BE2C (cell line): ENCODE measurements at regions not wholly inside any gene's neighbourhood (a gene's known extent, or its start where the extent isn't known, plus 50 kb on each side); places are given as distances from the start of the nearest gene placed in this dataset.

Experiments
- DNase-seq: peaks from one replicate; pipeline ENCODE4 v3.0.0-alpha.2; 2020
- H3K27me3 ChIP-seq: fragments of 250-450 bp; sonication (Bioruptor Pico); 2 replicates; pipeline ENCODE4 v1.5.1; 2020; ENCODE audit warnings: mild to moderate bottlenecking
- H3K36me3 ChIP-seq: fragments of 250-450 bp; sonication (Bioruptor Pico); 2 replicates; pipeline ENCODE4 v1.5.1; 2020; ENCODE audit warnings: mild to moderate bottlenecking
- H3K4me1 ChIP-seq: fragments of 250-450 bp; sonication (Bioruptor Pico); 2 replicates; pipeline ENCODE4 v1.5.1; 2020
- H3K4me3 ChIP-seq: 2 replicates; pipeline ENCODE4 v1.5.1; 2011; ENCODE audit warnings: low read depth, low read length
- H3K9me3 ChIP-seq: fragments of 250-450 bp; sonication (Bioruptor Pico); 2 replicates; pipeline ENCODE4 v1.5.1; 2020
- CTCF ChIP-seq: IDR thresholded peaks from 2 replicates; pipeline ENCODE4 v1.5.1; 2012; ENCODE audit warnings: mild to moderate bottlenecking, low read depth, low read length

DNA sequence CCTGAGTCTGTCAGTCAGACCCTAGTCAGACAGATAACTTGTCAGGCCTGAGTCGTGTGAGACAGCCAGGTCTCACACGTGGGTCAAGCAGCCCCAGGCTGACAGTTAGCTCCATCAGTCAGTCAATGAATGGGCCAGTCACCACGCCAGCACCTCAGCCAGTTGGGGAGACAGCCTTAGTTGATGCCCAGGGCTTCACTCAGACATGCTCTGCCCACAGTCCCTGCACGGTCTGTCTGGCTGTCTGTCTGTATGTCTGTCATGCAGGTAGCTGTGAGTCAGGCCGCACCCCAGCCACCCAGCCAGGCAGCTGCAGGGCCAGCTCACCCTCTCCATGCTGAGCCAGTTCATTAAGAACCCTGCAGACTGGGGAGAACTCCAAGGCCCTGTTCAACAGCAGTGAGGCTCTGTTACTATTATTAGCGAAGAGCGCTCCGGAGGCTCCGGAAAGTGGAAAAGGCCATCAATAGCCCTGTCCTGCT lies 141.1 kb upstream of the PCBD1 start:
- no peaks in the 10 kb centered on the region for H3K27me3 ChIP-seq

GRCh38 chr10:71029907-71030306 lies 141.5 kb upstream of the PCBD1 start:
- no peak for TF ChIP-seq CTCF
- Histone ChIP-seq H3K4me3 (no peak overlapping the region), H3K27me3 (no peaks in the 10 kb centered on the region), H3K9me3 (no peaks in the 10 kb centered on the region), H3K36me3 (no peaks in the 10 kb centered on the region), H3K4me1 (no peaks in the 10 kb centered on the region)
- no peak for DNase-seq

More for the DNA sequence above, 141.1 kb upstream of the PCBD1 start:
- no peak for TF ChIP-seq CTCF
- H3K4me1 ChIP-seq, result no peaks in the 10 kb centered on the region
- no peaks in the 10 kb centered on the region for H3K9me3 ChIP-seq
- no peaks in the 10 kb centered on the region for H3K36me3 ChIP-seq
- no peak overlapping the region for H3K4me3 ChIP-seq
- no peak for DNase-seq

DNA sequence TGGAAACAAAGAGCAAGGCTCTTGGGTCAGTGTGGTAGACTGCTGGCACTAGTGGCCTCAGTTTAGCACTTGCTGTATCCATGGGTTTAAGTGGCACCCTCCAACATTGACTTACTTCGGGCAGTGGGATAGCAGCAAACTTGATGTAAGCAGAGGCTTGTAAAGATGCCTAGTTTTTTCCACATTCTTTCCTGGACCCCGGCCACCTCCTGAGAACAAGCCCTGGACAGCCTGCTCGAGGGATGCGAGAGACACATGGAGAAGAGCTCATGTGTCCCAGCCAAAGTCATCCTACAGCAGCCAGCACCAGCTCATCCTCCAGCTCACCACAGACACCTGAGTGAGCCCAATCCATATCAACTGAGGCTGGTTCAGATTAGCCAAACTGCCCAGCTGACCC lies 142.7 kb upstream of the PCBD1 start:
- DNase-seq, result no peak

DNA sequence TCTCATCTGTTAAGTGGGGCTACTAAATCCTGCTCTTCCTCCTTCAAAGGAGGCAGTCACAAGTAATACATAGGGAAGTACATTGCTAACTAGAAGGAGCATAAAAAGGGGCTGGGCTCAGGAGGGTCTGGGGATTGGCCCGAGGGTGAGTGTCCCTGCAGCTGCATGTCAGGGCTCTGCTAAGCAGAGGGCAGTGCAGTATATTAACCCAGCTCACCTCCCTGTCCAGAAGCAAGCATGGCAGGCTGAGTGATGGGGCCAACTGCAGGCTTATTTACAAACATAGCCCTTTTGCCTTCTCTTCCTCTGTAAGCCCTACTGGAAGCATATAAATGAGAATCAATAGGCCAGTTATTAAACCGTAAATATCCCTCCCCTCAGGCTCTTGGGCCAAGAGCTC lies 143.2 kb upstream of the PCBD1 start:
- Histone ChIP-seq H3K4me3 (no peak overlapping the region), H3K36me3 (no peaks in the 10 kb centered on the region), H3K9me3 (no peaks in the 10 kb centered on the region), H3K4me1 (peaks cover 9% of the 10 kb centered on the region), H3K27me3 (no peaks in the 10 kb centered on the region)
- no peak for DNase-seq
- no peak for TF ChIP-seq CTCF

More for the DNA sequence above, 142.7 kb upstream of the PCBD1 start:
- Histone ChIP-seq H3K4me3 (no peak overlapping the region), H3K4me1 (peaks cover 6% of the 10 kb centered on the region), H3K36me3 (no peaks in the 10 kb centered on the region), H3K27me3 (no peaks in the 10 kb centered on the region), H3K9me3 (no peaks in the 10 kb centered on the region)
- no peak for TF ChIP-seq CTCF

GRCh38 chr10:71032887-71033286 lies 144.5 kb upstream of the PCBD1 start:
- no peak for DNase-seq
- H3K36me3 ChIP-seq, result no peaks in the 10 kb centered on the region
- no peak for TF ChIP-seq CTCF
- H3K27me3 ChIP-seq, result no peaks in the 10 kb centered on the region
- no peaks in the 10 kb centered on the region for H3K9me3 ChIP-seq
- H3K4me3 ChIP-seq, result no peak overlapping the region
- peaks cover 18% of the 10 kb centered on the region for H3K4me1 ChIP-seq

GRCh38 chr10:71033396-71033980 lies 145.1 kb upstream of the PCBD1 start:
- DNase-seq, result no peak
- Histone ChIP-seq H3K9me3 (no peaks in the 10 kb centered on the region), H3K27me3 (no peaks in the 10 kb centered on the region), H3K4me3 (no peak overlapping the region), H3K36me3 (no peaks in the 10 kb centered on the region), H3K4me1 (peaks cover 24% of the 10 kb centered on the region)
- peak; percentile 21 for TF ChIP-seq CTCF
